Neuronal stem cell (in vitro differentiated cells): ENCODE measurements at regions not wholly inside any gene's neighbourhood (a gene's known extent, or its start where the extent isn't known, plus 50 kb on each side); places are given as distances from the start of the nearest gene placed in this dataset.
"Not testable (repeated sequence)": the region's sequence is repeated elsewhere in the genome, so short reads cannot be mapped to it uniquely, and the experiment has no call there.

Experiments
- DNase-seq: peaks from one replicate; pipeline ENCODE4 v3.0.0-alpha.2; 2013; ENCODE audit warnings: low spot score
- H2AFZ ChIP-seq: one replicate; pipeline ENCODE4 v1.6.1; 2013; ENCODE audit warnings: mild to moderate bottlenecking, low read length, inconsistent platforms
- H2AK5ac ChIP-seq: 2 replicates; pipeline ENCODE4 v1.6.1; 2013; ENCODE audit warnings: low read depth, mild to moderate bottlenecking, inconsistent platforms, low read length, moderate library complexity, mixed read lengths
- H2BK120ac ChIP-seq: 2 replicates; pipeline ENCODE4 v1.6.1; 2013; ENCODE audit warnings: low read depth, mild to moderate bottlenecking, inconsistent platforms, low read length, moderate library complexity, mixed read lengths
- H2BK12ac ChIP-seq: one replicate; pipeline ENCODE4 v1.6.1; 2013; ENCODE audit warnings: low read length, inconsistent platforms
- H2BK15ac ChIP-seq: 2 replicates; pipeline ENCODE4 v1.6.1; 2013; ENCODE audit warnings: mild to moderate bottlenecking, low read length, inconsistent platforms, mixed read lengths
- H2BK5ac ChIP-seq: one replicate; pipeline ENCODE4 v1.6.1; 2013; ENCODE audit warnings: inconsistent platforms, mild to moderate bottlenecking, low read length, moderate library complexity
- H3K14ac ChIP-seq: one replicate; pipeline ENCODE4 v1.6.1; 2013; ENCODE audit warnings: low read length, inconsistent platforms
- H3K18ac ChIP-seq: 2 replicates; pipeline ENCODE4 v1.6.1; 2013; ENCODE audit warnings: low read length, inconsistent platforms
- H3K23ac ChIP-seq: 2 replicates; pipeline ENCODE4 v1.6.1; 2013; ENCODE audit warnings: low read depth, mild to moderate bottlenecking, mixed read lengths, low read length, inconsistent platforms; ENCODE audit not compliant: poor library complexity
- H3K27ac ChIP-seq: replicated peaks from 3 replicates; pipeline ENCODE4 v1.5.1; 2013; ENCODE audit warnings: low read length, inconsistent platforms
- H3K27me3 ChIP-seq, 3 experiments: 2 replicates each; pipeline ENCODE4 v1.6.1; 2013; ENCODE audit warnings: low read length in 3 of 3, mild to moderate bottlenecking in 2 of 3, inconsistent platforms in 1 of 3, low read depth in 1 of 3, mixed read lengths in 1 of 3, moderate library complexity in 1 of 3; ENCODE audit not compliant: control insufficient read depth in 3 of 3, insufficient read depth in 3 of 3
- H3K36me3 ChIP-seq, 2 donors: replicated peaks in 1 of 2; 2 replicates each; pipeline ENCODE4 v1.6.1; 2013; ENCODE audit warnings: low read length in 2 of 2; ENCODE audit not compliant: control insufficient read depth in 2 of 2, insufficient read depth in 2 of 2
- H3K4ac ChIP-seq: 2 replicates; pipeline ENCODE4 v1.6.1; 2013; ENCODE audit warnings: inconsistent platforms, mild to moderate bottlenecking, low read length, moderate library complexity
- H3K4me1 ChIP-seq, 2 donors: 1 replicate in 1 of 2; 2 replicates in 1 of 2; pipeline ENCODE4 v1.6.1; 2013; ENCODE audit warnings: low read length in 2 of 2, low read depth in 1 of 2; ENCODE audit not compliant: control insufficient read depth in 2 of 2, insufficient read depth in 1 of 2
- H3K4me2 ChIP-seq: one replicate; pipeline ENCODE4 v1.6.1; 2013; ENCODE audit warnings: mild to moderate bottlenecking, low read length, inconsistent platforms; ENCODE audit not compliant: insufficient read depth, poor library complexity, severe bottlenecking
- H3K4me3 ChIP-seq, 2 donors: 2 replicates each; pipeline ENCODE4 v1.5.1; 2013; ENCODE audit warnings: low read length in 2 of 2, mild to moderate bottlenecking in 2 of 2, inconsistent platforms in 1 of 2, moderate library complexity in 1 of 2
- H3K79me1 ChIP-seq: one replicate; pipeline ENCODE4 v1.6.1; 2013; ENCODE audit warnings: low read depth, mild to moderate bottlenecking, inconsistent platforms, low read length, moderate library complexity
- H3K9ac ChIP-seq: one replicate; pipeline ENCODE4 v1.6.1; 2013; ENCODE audit warnings: mild to moderate bottlenecking, low read depth, low read length, inconsistent platforms; ENCODE audit not compliant: poor library complexity
- H3K9me3 ChIP-seq, 2 donors: replicated peaks in 1 of 2; 2 replicates each; pipeline versions ENCODE3 to v1.6.1; 2013; ENCODE audit warnings: low read length in 2 of 2, mild to moderate bottlenecking in 2 of 2, inconsistent platforms in 1 of 2, low read depth in 1 of 2, mixed read lengths in 1 of 2, moderate library complexity in 1 of 2; ENCODE audit not compliant: control insufficient read depth in 2 of 2, insufficient read depth in 1 of 2
- H4K8ac ChIP-seq: one replicate; pipeline ENCODE4 v1.6.1; 2013; ENCODE audit warnings: low read depth, mild to moderate bottlenecking, inconsistent platforms, low read length, moderate library complexity
- H4K91ac ChIP-seq: one replicate; pipeline ENCODE4 v1.6.1; 2013; ENCODE audit warnings: low read length, low read depth, mild to moderate bottlenecking, inconsistent platforms; ENCODE audit not compliant: poor library complexity
- WGBS, 2 donors: extraction: QIAGEN DNeasy Blood & Tissue Kit; methylation state at CpG; one replicate each; pipeline ENCODE4 v1.1.7; 2013; ENCODE audit warnings: missing lambda C conversion rate in 2 of 2, mixed read lengths in 1 of 2; ENCODE audit not compliant: insufficient read length in 2 of 2, insufficient replicate concordance in 1 of 2; ENCODE audit errors: extremely low coverage in 2 of 2; 5-methylcytosine and 5-hydroxymethylcytosine counted together

GRCh38 chr15:69924531-69924930 lies 173.2 kb downstream of the TLE3 start:
- no CpG with 5 or more reads among the region's 1 CpG for WGBS, 2 donors

GRCh38 chr15:69926006-69926405 lies 171.7 kb downstream of the TLE3 start:
- no peak overlapping the region for H3K23ac ChIP-seq
- no peak overlapping the region for H3K18ac ChIP-seq
- H3K9me3 ChIP-seq = peaks cover 14 to 15% of the 10 kb centered on the region in 2 donors
- no peak overlapping the region for H3K4me3 ChIP-seq
- no peak overlapping the region for H3K9ac ChIP-seq
- H3K36me3 ChIP-seq = no peaks in the 10 kb centered on the region
- H2AFZ ChIP-seq = no peak overlapping the region
- H3K27ac ChIP-seq = no peak overlapping the region
- no peak overlapping the region for H3K14ac ChIP-seq
- no peak overlapping the region for H2BK5ac ChIP-seq
- no peaks in the 10 kb centered on the region for H3K27me3 ChIP-seq
- no peak for DNase-seq
- peaks cover 0 to under 1% of the 10 kb centered on the region in 2 donors for H3K4me1 ChIP-seq
- WGBS, 2 donors = no CpG with 5 or more reads among the region's 1 CpG
- H2BK12ac ChIP-seq = no peak overlapping the region
- no peak overlapping the region for H2BK15ac ChIP-seq
- H2BK120ac ChIP-seq = no peak overlapping the region
- H3K4me2 ChIP-seq = no peak overlapping the region
- H4K8ac ChIP-seq = no peak overlapping the region
- H2AK5ac ChIP-seq = no peak overlapping the region
- H3K4ac ChIP-seq = no peak overlapping the region
- no peak overlapping the region for H4K91ac ChIP-seq
- no peaks in the 10 kb centered on the region for H3K79me1 ChIP-seq

More at GRCh38 chr15:69924531-69924930, 173.2 kb downstream of the TLE3 start:
- Histone ChIP-seq H3K79me1 (no peaks in the 10 kb centered on the region), H4K91ac (no peak overlapping the region), H3K9ac (no peak overlapping the region), H3K14ac (no peak overlapping the region), H3K36me3 (no peaks in the 10 kb centered on the region), H2BK5ac (no peak overlapping the region), H3K27ac (no peak overlapping the region), H2AFZ (no peak overlapping the region), H3K4ac (no peak overlapping the region), H3K23ac (no peak overlapping the region), H3K4me3 (no peak overlapping the region), H3K27me3 (no peaks in the 10 kb centered on the region), H3K4me2 (no peak overlapping the region), H3K4me1 (peaks cover 4 to 12% of the 10 kb centered on the region in 2 donors), H2BK120ac (no peak overlapping the region), H3K9me3 (peaks cover 14 to 15% of the 10 kb centered on the region in 2 donors), H4K8ac (no peak overlapping the region), H2BK12ac (no peak overlapping the region), H2AK5ac (no peak overlapping the region), H3K18ac (no peak overlapping the region), H2BK15ac (no peak overlapping the region)
- DNase-seq = no peak

- H3K4ac ChIP-seq = no peak overlapping the region
- no peaks in the 10 kb centered on the region for H3K79me1 ChIP-seq
- H3K9ac ChIP-seq = no peak overlapping the region
- H3K9me3 ChIP-seq = peaks cover 12 to 15% of the 10 kb centered on the region in 2 donors
- no CpG with 5 or more reads among the region's 1 CpG for WGBS, 2 donors
- no peak overlapping the region for H3K18ac ChIP-seq
- no peak overlapping the region for H4K8ac ChIP-seq
- H2AFZ ChIP-seq = no peak overlapping the region
- no peaks in the 10 kb centered on the region for H3K27me3 ChIP-seq
- H3K27ac ChIP-seq = no peak overlapping the region
- no peak overlapping the region for H2BK12ac ChIP-seq
- no peak overlapping the region for H3K4me2 ChIP-seq
- H3K4me1 ChIP-seq = no peaks in the 10 kb centered on the region
- H3K36me3 ChIP-seq = no peaks in the 10 kb centered on the region
- H3K4me3 ChIP-seq = no peak overlapping the region
- H2AK5ac ChIP-seq = no peak overlapping the region
- H4K91ac ChIP-seq = no peak overlapping the region
- no peak overlapping the region for H2BK15ac ChIP-seq
- no peak for DNase-seq
- no peak overlapping the region for H3K23ac ChIP-seq
- H2BK120ac ChIP-seq = no peak overlapping the region
- H3K14ac ChIP-seq = no peak overlapping the region
- no peak overlapping the region for H2BK5ac ChIP-seq
Observed at GRCh38 chr15:69926721-69927120, 171.0 kb downstream of the TLE3 start.

GRCh38 chr15:69928890-69929289 lies 168.8 kb downstream of the TLE3 start:
- H3K36me3 ChIP-seq, H2BK12ac ChIP-seq, H3K27me3 ChIP-seq, H2BK120ac ChIP-seq, H3K14ac ChIP-seq, H2BK5ac ChIP-seq, H2BK15ac ChIP-seq, H3K4me3 ChIP-seq, H3K4ac ChIP-seq, H3K18ac ChIP-seq, H2AK5ac ChIP-seq, H3K79me1 ChIP-seq, H3K23ac ChIP-seq, H3K4me2 ChIP-seq, H2AFZ ChIP-seq, H3K4me1 ChIP-seq, H3K9ac ChIP-seq, H3K27ac ChIP-seq, H4K8ac ChIP-seq, DNase-seq, H4K91ac ChIP-seq: not testable (repeated sequence)
- WGBS, 2 donors = no CpG with 5 or more reads among the region's 2 CpGs
- peaks cover 6 to 15% of the 10 kb centered on the region in 2 donors for H3K9me3 ChIP-seq
